ENCODE measurements at regions not wholly inside any gene's neighbourhood (a gene's known extent, or its start where the extent isn't known, plus 50 kb on each side); places are given as distances from the start of the nearest gene placed in this dataset.
"Not testable (repeated sequence)": the region's sequence is repeated elsewhere in the genome, so short reads cannot be mapped to it uniquely, and the experiment has no call there.

DNA sequence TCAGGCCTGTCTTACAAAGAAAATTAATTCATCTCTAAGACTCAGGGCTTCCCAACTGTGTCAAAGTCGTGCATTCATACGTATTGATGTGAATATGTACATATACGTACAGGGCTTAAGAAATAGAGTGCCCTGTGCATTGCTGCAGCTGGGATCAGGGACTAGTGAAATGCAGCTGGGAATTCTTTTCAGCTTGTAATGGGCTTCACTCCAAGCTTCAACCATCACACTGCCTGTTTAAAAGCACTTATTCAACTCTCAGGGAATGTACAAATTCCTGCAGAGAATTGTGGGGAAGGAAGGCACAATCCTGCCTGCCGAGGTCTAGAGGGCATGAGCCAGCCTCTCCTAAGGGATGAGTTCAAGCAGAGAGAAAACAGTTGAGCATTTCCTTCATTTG lies 59.6 kb upstream of the MAN2A1 start:
- Mint-ChIP-seq H3K27me3 (peaks cover 17% of the 10 kb centered on the region), H3K36me3 (ENCODE audit: low read depth) (no peaks in the 10 kb centered on the region), H3K9me3 (no peaks in the 10 kb centered on the region), H3K27ac (no peak overlapping the region), H3K4me1 (no peaks in the 10 kb centered on the region), H3K4me3 (no peak overlapping the region)
- no peak for TF ChIP-seq CTCF (IDR thresholded peaks at IDR 0.05)
- ChIA-PET CTCF (no interaction called here), POLR2A (no interaction called here)
- intact Hi-C loops (cut with micrococcal nuclease) = no loop called here
- DNase-seq (no peak), ATAC-seq (ENCODE audit: low read depth) (no peak)

GRCh38 chr5:109628591-109628990 lies 61.1 kb upstream of the MAN2A1 start:
- intact Hi-C loops (cut with micrococcal nuclease) = no loop called here
- Mint-ChIP-seq H3K9me3 (no peaks in the 10 kb centered on the region), H3K36me3 (ENCODE audit: low read depth) (no peaks in the 10 kb centered on the region), H3K27ac (no peak overlapping the region), H3K4me3 (no peak overlapping the region), H3K27me3 (peaks cover 18% of the 10 kb centered on the region), H3K4me1 (no peaks in the 10 kb centered on the region)
- CTCF ChIA-PET = no interaction called here
- POLR2A ChIA-PET = no interaction called here
- ATAC-seq (ENCODE audit: low read depth) (no peak), DNase-seq (no peak)
- TF ChIP-seq CTCF (IDR thresholded peaks at IDR 0.05) = no peak

DNA sequence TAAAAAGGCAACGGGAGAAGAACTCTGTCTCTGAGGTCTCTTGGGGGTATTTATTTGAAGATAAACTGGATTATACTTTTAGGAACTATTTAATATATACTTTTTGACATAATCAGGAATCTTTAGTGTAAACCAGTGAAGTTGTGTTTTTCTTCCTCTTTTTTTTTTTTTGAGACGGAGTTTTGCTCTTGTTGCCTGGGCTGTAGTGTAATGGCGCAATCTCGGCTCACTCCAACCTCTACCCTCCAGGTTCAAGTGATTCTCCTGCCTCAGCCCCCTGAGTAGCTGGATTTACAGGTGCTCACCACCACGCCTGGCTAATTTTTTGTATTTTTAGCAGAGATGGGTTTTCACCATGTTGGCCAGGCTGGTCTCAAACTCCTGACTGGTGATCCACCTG lies 68.5 kb upstream of the MAN2A1 start:
- H3K27ac Mint-ChIP-seq; H3K4me3 Mint-ChIP-seq; H3K36me3 Mint-ChIP-seq (ENCODE audit: low read depth); intact Hi-C loops (cut with micrococcal nuclease); H3K4me1 Mint-ChIP-seq; CTCF ChIA-PET; DNase-seq; ATAC-seq (ENCODE audit: low read depth); H3K27me3 Mint-ChIP-seq; POLR2A ChIA-PET; H3K9me3 Mint-ChIP-seq: not testable (repeated sequence)

GRCh38 chr5:109620651-109621050 lies 69.1 kb upstream of the MAN2A1 start:
- intact Hi-C loops (cut with micrococcal nuclease) = no loop called here
- Mint-ChIP-seq H3K27me3 (peaks cover 3% of the 10 kb centered on the region), H3K36me3 (ENCODE audit: low read depth) (no peaks in the 10 kb centered on the region), H3K4me3 (no peak overlapping the region), H3K27ac (no peak overlapping the region), H3K9me3 (no peaks in the 10 kb centered on the region), H3K4me1 (no peaks in the 10 kb centered on the region)
- CTCF ChIA-PET = no interaction called here
- ATAC-seq (ENCODE audit: low read depth) (no peak), DNase-seq (no peak)
- POLR2A ChIA-PET = no interaction called here
- no peak for TF ChIP-seq CTCF (IDR thresholded peaks at IDR 0.05)

- CTCF ChIA-PET = no interaction called here
- no peaks in the 10 kb centered on the region for H3K27me3 Mint-ChIP-seq
- intact Hi-C loops (cut with micrococcal nuclease) = no loop called here
- ATAC-seq (ENCODE audit: low read depth) (no peak), DNase-seq (no peak)
- no peak overlapping the region for H3K27ac Mint-ChIP-seq
- no peaks in the 10 kb centered on the region for H3K36me3 Mint-ChIP-seq (ENCODE audit: low read depth)
- H3K9me3 Mint-ChIP-seq = no peaks in the 10 kb centered on the region
- POLR2A ChIA-PET = no interaction called here
- H3K4me1 Mint-ChIP-seq = no peaks in the 10 kb centered on the region
- TF ChIP-seq CTCF (IDR thresholded peaks at IDR 0.05) = no peak
- H3K4me3 Mint-ChIP-seq = no peak overlapping the region
These were observed 70.1 kb upstream of the MAN2A1 start for GRCh38 chr5:109619606-109620005.

DNA sequence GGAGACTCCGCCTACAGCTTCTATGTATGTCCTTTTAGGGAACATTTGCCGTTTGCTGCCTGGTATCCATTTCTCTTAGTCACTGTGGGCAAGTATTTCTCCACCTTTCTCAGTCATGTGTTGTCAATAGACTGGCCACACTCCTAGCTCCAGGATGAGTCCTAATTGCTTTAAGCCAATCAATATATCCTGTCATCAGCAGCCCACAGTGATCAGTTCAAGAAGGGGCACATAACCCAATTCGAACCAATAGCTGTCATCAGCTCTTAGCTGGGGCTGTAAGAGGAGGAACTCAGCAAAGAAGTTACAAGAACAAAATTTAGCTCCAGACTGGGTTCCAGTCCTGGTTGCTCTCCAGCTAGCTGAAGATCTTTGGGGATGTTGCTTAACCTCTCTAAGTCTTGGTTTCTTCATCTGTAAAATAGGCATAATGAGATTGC lies 70.7 kb upstream of the MAN2A1 start:
- POLR2A ChIA-PET = no interaction called here
- intact Hi-C loops (cut with micrococcal nuclease) = no loop called here

More for the DNA sequence above, 70.7 kb upstream of the MAN2A1 start:
- Mint-ChIP-seq H3K27me3 (no peaks in the 10 kb centered on the region), H3K9me3 (no peaks in the 10 kb centered on the region), H3K4me3 (no peak overlapping the region), H3K4me1 (no peaks in the 10 kb centered on the region), H3K27ac (no peak overlapping the region), H3K36me3 (ENCODE audit: low read depth) (no peaks in the 10 kb centered on the region)
- DNase-seq (no peak), ATAC-seq (ENCODE audit: low read depth) (no peak)
- TF ChIP-seq CTCF (IDR thresholded peaks at IDR 0.05) = no peak
- CTCF ChIA-PET = no interaction called here

All from activated B cell treated with CpG ODN at 0.5 μM for 24 hours (primary cell).